CD4-positive, alpha-beta T cell treated with Interleukin-17A for 1 hour (primary cell): ENCODE measurements at regions not wholly inside any gene's neighbourhood (a gene's known extent, or its start where the extent isn't known, plus 50 kb on each side); places are given as distances from the start of the nearest gene placed in this dataset.
"Not testable (repeated sequence)": the region's sequence is repeated elsewhere in the genome, so short reads cannot be mapped to it uniquely, and the experiment has no call there.

Experiments used
- DNase-seq: peaks from one replicate; pipeline ENCODE4 v3.0.0-alpha.2; 2020

- DNase-seq = no peak
Measured at GRCh38 chr9:90983394-90983793, 181.8 kb downstream of the SYK start.

- no peak for DNase-seq
Measured at GRCh38 chr9:90985631-90986030, 184.0 kb downstream of the SYK start.

GRCh38 chr9:90986161-90986560, 184.5 kb downstream of the SYK start:
- no peak for DNase-seq

- DNase-seq = no peak
Measured at GRCh38 chr9:90987566-90987965, 185.9 kb downstream of the SYK start.

GRCh38 chr9:90988318-90988717, 186.7 kb downstream of the SYK start:
- DNase-seq = no peak

- DNase-seq = no peak
Measured at GRCh38 chr9:90991953-90992352, 190.3 kb downstream of the SYK start.

GRCh38 chr9:90995516-90995915, 193.9 kb downstream of the SYK start:
- no peak for DNase-seq

GRCh38 chr9:90996154-90997065, 194.8 kb downstream of the SYK start:
- no peak for DNase-seq

- DNase-seq = no peak
Measured at GRCh38 chr9:90998573-90998972, 197.0 kb downstream of the SYK start.

- no peak for DNase-seq
Measured at GRCh38 chr9:90999425-91000397, 198.1 kb downstream of the SYK start.

GRCh38 chr9:91001146-91001611, 199.6 kb downstream of the SYK start:
- DNase-seq = no peak

GRCh38 chr9:91004484-91004883, 202.9 kb downstream of the SYK start:
- no peak for DNase-seq

- no peak for DNase-seq
Measured at GRCh38 chr9:91004992-91005391, 203.4 kb downstream of the SYK start.

- DNase-seq = no peak
Measured at GRCh38 chr9:91006046-91006445, 204.4 kb downstream of the SYK start.

GRCh38 chr9:91008568-91008967, 206.9 kb downstream of the SYK start:
- no peak for DNase-seq

GRCh38 chr9:91011891-91012290, 210.3 kb downstream of the SYK start:
- no peak for DNase-seq

GRCh38 chr9:91012933-91013841, 211.6 kb downstream of the SYK start:
- DNase-seq = no peak

GRCh38 chr9:91017245-91017644, 215.6 kb downstream of the SYK start:
- DNase-seq = no peak

- not testable (repeated sequence) for DNase-seq
Measured at GRCh38 chr9:91019871-91020270, 218.3 kb downstream of the SYK start.

GRCh38 chr9:91021656-91022055, 220.0 kb downstream of the SYK start:
- not testable (repeated sequence) for DNase-seq

- DNase-seq = no peak
Measured at GRCh38 chr9:91023741-91024140, 222.1 kb downstream of the SYK start.

GRCh38 chr9:91024841-91025240, 223.2 kb downstream of the SYK start:
- no peak for DNase-seq
